ENCODE measurements at regions not wholly inside any gene's neighbourhood (a gene's known extent, or its start where the extent isn't known, plus 50 kb on each side); places are given as distances from the start of the nearest gene placed in this dataset.
A peak's percentile ranks its signal among the peaks of the same experiment; 100 is the strongest.
"Not testable (repeated sequence)": the region's sequence is repeated elsewhere in the genome, so short reads cannot be mapped to it uniquely, and the experiment has no call there.

- Histone ChIP-seq H3K27me3 (peaks cover 13 to 22% (median 20%) of the 10 kb centered on the region in 3 donors), H3K36me3 (no peaks in the 10 kb centered on the region), H3K27ac (no peak overlapping the region), H3K4me1 (no peaks in the 10 kb centered on the region), H3K9me3 (no peaks in the 10 kb centered on the region), H3K4me3 (no peak overlapping the region)
- intact Hi-C loops (cut with DNase I; ENCODE audit: low total_unique reads) = no loop called here
- ATAC-seq (no peak), DNase-seq (no peak)
- no peak for TF ChIP-seq POLR2A (IDR thresholded peaks at IDR 0.05)
- TF ChIP-seq, protein P1, sequence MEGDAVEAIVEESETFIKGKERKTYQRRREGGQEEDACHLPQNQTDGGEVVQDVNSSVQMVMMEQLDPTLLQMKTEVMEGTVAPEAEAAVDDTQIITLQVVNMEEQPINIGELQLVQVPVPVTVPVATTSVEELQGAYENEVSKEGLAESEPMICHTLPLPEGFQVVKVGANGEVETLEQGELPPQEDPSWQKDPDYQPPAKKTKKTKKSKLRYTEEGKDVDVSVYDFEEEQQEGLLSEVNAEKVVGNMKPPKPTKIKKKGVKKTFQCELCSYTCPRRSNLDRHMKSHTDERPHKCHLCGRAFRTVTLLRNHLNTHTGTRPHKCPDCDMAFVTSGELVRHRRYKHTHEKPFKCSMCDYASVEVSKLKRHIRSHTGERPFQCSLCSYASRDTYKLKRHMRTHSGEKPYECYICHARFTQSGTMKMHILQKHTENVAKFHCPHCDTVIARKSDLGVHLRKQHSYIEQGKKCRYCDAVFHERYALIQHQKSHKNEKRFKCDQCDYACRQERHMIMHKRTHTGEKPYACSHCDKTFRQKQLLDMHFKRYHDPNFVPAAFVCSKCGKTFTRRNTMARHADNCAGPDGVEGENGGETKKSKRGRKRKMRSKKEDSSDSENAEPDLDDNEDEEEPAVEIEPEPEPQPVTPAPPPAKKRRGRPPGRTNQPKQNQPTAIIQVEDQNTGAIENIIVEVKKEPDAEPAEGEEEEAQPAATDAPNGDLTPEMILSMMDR (IDR thresholded peaks at IDR 0.05 in 4 of 5, conservative IDR thresholded peaks at IDR 0.05 in 1 of 5) = no peak
- in situ Hi-C loops (cut with MboI; ENCODE audit: low sequenced_read_pairs in 4 of 4) = no loop called here
These were observed 135.3 kb downstream of the PPIAL4G start for GRCh38 chr1:148347781-148348180.

- ATAC-seq; H3K4me3 ChIP-seq; DNase-seq; in situ Hi-C loops (cut with MboI; ENCODE audit: low sequenced_read_pairs in 4 of 4); H3K9me3 ChIP-seq; H3K27me3 ChIP-seq; H3K36me3 ChIP-seq; H3K4me1 ChIP-seq; intact Hi-C loops (cut with DNase I; ENCODE audit: low total_unique reads); H3K27ac ChIP-seq: not testable (repeated sequence)
- TF ChIP-seq, protein P1 (IDR thresholded peaks at IDR 0.05 in 4 of 5, conservative IDR thresholded peaks at IDR 0.05 in 1 of 5) = peak in 1 of 5 experiments; percentile 25
These were observed 137.4 kb downstream of the PPIAL4G start for GRCh38 chr1:148345659-148346151.

GRCh38 chr1:148344651-148345050, 138.5 kb downstream of the PPIAL4G start:
- DNase-seq; in situ Hi-C loops (cut with MboI; ENCODE audit: low sequenced_read_pairs in 4 of 4); H3K4me3 ChIP-seq; H3K27me3 ChIP-seq; ATAC-seq; H3K4me1 ChIP-seq; H3K9me3 ChIP-seq; intact Hi-C loops (cut with DNase I; ENCODE audit: low total_unique reads); H3K36me3 ChIP-seq; H3K27ac ChIP-seq: not testable (repeated sequence)

- H3K36me3 ChIP-seq; H3K9me3 ChIP-seq; DNase-seq; H3K4me3 ChIP-seq; intact Hi-C loops (cut with DNase I; ENCODE audit: low total_unique reads); ATAC-seq; H3K4me1 ChIP-seq; in situ Hi-C loops (cut with MboI; ENCODE audit: low sequenced_read_pairs in 4 of 4); H3K27ac ChIP-seq: not testable (repeated sequence)
- H3K27me3 ChIP-seq = peaks cover 0 to 10% (median 2%) of the 10 kb centered on the region in 3 donors
These were observed 141.4 kb downstream of the PPIAL4G start for GRCh38 chr1:148341729-148342128.

DNA sequence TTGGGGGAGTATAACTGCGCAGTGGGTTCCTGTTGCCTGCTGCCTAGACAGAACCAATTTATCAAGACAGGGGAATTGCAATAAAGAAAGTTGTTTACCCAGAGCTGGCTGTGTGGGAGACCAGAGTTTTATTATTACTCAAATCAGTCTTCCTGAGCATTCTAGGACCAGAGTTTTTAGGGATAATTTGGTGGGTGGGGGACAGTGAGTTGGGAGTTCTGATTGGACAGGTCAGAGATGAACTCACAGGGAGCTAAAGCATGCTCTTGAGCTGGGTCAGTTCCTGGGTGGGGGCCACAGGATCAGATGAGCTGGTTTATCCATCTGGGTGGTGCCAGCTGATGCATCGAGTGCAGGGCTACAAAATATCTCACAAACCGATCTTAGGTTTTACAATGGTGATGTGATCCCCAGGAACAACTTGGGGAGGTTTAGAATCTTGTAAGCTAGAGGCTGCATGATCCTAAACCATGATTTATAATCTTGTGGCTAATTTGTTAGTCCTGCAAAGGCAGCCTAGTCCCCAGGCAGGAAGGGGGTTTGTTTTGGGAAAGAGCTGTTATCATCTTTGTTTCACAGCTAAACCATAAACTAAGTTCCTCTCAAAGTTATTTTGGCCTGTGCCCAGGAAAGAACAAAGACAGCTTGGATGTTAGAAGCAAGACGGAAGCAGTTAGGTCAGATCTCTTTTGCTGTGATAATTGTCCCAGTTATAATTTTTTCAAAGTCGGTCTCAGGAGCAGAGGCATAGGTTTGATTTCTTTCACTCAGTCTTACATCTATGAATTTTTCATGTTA, 146.8 kb downstream of the PPIAL4G start:
- in situ Hi-C loops (cut with MboI; ENCODE audit: low sequenced_read_pairs in 4 of 4); ATAC-seq; H3K4me3 ChIP-seq; intact Hi-C loops (cut with DNase I; ENCODE audit: low total_unique reads); H3K27ac ChIP-seq; DNase-seq; H3K9me3 ChIP-seq; H3K36me3 ChIP-seq; H3K4me1 ChIP-seq: not testable (repeated sequence)
- H3K27me3 ChIP-seq = peaks cover 10 to 15% (median 13%) of the 10 kb centered on the region in 3 donors

GRCh38 chr1:148334339-148335130, 148.6 kb downstream of the PPIAL4G start:
- no peaks in the 10 kb centered on the region for H3K9me3 ChIP-seq
- H3K27me3 ChIP-seq = peaks cover 10 to 28% (median 20%) of the 10 kb centered on the region in 3 donors
- H3K4me1 ChIP-seq = peaks cover 7 to 8% of the 10 kb centered on the region in 2 donors
- peak; percentile 80 to 81 for ATAC-seq
- H3K4me3 ChIP-seq = peak overlapping the region; percentile 45 to 72 (median 64)
- peak; percentile 32 to 61 for DNase-seq
- in situ Hi-C loops (cut with MboI; ENCODE audit: low sequenced_read_pairs in 4 of 4) (no loop called here), intact Hi-C loops (cut with DNase I; ENCODE audit: low total_unique reads) (no loop called here)
- no peaks in the 10 kb centered on the region for H3K36me3 ChIP-seq
- TF ChIP-seq POLR2A (IDR thresholded peaks at IDR 0.05) = peak; percentile 52 to 76
- TF ChIP-seq, protein P1 (IDR thresholded peaks at IDR 0.05 in 4 of 5, conservative IDR thresholded peaks at IDR 0.05 in 1 of 5) = no peak
- H3K27ac ChIP-seq = peak overlapping the region in 3 of 4 donors; percentile 42 to 74 (median 70)
